Astrocyte of the cerebellum (primary cell): ENCODE measurements at regions not wholly inside any gene's neighbourhood (a gene's known extent, or its start where the extent isn't known, plus 50 kb on each side); places are given as distances from the start of the nearest gene placed in this dataset.

Experiments used
- DNase-seq: peaks from one replicate; pipeline ENCODE4 v3.0.0-alpha.2; 2011; ENCODE audit warnings: low read depth
- H3K4me3 ChIP-seq: 2 replicates; pipeline ENCODE4 v1.5.1; 2011; ENCODE audit warnings: mild to moderate bottlenecking, low read depth, low read length, moderate library complexity
- in situ Hi-C: cut with HindIII; loops from 2 replicates; pipeline ENCODE4 v1.10.0; 2017; ENCODE audit warnings: low sequenced_read_pairs
- TF ChIP-seq, protein P1 (sequence below): IDR thresholded peaks from 2 replicates; pipeline ENCODE4 v1.5.1; 2012; ENCODE audit warnings: low read length, low read depth, moderate library complexity, mild to moderate bottlenecking; ENCODE audit errors: missing control alignments

DNA sequence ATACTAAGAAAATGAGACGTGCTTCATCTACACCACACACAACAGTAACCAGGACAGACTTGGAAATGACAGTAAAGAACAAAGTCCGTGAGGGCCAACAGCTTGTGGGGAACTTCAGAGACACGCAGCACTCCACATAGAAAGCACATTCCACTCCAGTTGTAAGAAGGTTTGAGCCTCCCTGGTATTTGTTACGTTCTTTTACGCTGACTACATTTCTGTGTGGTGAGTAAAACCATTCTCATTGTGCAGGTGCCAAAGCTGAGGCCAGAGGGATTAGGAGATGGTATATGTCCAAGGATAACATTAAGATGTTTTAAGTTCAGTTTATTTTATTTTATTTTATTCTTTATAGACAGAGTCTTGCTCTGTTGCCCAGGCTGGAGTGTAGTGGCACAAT is 1189.9 kb downstream of the UQCRFS1 start:
- no peak overlapping the region for H3K4me3 ChIP-seq
- peak; percentile 95 for DNase-seq
- in situ Hi-C loops = no loop called here
- TF ChIP-seq, protein P1, sequence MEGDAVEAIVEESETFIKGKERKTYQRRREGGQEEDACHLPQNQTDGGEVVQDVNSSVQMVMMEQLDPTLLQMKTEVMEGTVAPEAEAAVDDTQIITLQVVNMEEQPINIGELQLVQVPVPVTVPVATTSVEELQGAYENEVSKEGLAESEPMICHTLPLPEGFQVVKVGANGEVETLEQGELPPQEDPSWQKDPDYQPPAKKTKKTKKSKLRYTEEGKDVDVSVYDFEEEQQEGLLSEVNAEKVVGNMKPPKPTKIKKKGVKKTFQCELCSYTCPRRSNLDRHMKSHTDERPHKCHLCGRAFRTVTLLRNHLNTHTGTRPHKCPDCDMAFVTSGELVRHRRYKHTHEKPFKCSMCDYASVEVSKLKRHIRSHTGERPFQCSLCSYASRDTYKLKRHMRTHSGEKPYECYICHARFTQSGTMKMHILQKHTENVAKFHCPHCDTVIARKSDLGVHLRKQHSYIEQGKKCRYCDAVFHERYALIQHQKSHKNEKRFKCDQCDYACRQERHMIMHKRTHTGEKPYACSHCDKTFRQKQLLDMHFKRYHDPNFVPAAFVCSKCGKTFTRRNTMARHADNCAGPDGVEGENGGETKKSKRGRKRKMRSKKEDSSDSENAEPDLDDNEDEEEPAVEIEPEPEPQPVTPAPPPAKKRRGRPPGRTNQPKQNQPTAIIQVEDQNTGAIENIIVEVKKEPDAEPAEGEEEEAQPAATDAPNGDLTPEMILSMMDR = no peak

DNA sequence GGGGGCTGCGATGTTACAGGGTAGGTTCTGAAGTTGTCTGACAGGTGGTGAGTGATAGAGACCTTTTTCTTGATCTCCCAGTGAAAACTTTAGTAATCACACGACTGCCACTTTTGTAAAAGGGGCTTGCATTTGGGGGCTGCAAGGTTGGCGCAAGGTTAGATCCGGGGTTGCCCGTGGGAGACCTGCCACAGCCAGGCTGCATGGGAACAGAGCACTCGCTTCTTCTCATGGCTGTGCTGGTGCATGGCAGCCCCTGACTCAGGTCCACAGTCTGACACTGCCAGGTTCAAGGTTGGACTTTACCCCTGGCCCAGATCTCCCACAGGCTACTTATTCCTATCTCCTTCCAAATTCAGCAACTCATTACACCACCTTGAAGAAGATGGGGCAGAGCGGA is 1190.4 kb downstream of the UQCRFS1 start:
- no peak for DNase-seq
- TF ChIP-seq, protein P1 = no peak
- in situ Hi-C loops = no loop called here
- H3K4me3 ChIP-seq = no peak overlapping the region

DNA sequence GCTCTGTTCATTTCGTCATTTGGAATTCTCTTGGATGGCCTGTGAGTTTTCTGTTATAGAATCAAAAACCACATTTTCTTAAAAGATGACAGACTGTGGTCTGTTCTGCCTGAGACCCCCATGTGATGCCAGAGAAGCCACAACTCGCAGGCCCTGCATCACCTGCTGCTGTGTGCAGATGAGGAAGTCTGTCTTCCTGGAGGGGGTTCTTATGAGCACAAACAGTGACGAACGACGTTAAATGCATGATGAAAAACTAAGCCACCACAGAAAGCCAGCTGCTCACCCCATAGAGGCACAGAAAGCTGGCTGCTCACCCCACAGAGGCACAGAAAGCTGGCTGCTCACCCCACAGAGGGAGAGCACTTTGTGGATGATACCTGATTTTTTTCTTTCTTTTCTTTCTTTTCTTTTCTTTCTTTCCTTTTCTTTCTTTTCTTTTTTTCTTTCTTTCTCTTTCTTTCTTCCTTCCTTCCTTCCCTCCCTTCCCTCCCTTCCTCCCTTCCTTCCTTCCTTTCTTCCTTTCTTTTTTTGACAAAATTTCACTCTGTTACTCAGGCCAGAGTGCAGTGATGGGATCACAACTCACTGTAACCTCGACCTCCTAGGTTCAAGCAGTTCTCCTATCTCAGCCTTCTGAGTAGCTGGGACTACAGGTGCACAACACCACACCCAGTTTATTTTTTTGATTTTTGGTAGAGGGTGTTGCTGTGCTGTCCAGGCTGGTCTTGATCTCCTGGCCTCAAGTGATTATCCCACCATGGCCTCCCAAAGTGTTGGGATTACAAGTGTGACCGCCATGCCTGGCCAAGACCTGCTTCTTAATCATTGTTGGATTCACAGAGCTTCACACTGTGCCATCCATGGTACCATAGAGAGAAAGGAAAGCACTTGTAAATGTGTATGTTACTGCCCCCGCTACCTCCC is 1191.4 kb downstream of the UQCRFS1 start:
- in situ Hi-C loops = no loop called here
- H3K4me3 ChIP-seq = no peak overlapping the region
- DNase-seq = peak; percentile 32
- TF ChIP-seq, protein P1 = no peak

DNA sequence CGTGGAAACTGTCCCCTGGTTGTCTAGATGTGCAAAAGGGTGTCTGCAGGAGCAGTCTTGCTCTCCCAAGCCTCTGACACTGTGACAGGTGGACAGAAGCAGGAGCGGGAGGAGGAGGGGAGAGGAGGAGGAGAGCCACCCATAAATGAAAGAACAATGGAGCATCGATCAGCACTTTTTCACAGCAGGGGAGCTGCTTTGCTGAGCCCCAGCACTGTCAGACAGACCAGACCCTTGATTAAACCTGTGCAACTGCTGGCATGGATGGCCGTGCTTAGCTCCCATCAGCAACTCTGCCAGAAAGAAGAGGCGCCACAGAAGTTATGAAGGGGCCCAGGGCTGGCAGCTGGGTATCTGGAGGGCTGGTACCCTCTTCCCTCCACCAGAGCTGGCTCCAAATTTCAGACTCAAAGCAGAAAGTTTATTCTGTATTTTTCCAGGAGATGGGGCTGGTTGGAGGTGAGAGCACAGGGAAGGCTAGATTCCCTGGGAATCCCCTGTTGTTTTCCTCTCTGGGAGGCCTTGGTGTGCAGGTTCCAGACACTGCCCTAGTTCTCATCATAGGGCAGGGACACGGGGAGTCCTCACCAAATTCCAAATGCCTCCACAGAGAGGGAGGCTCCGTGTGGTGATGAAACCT is 1192.2 kb downstream of the UQCRFS1 start:
- H3K4me3 ChIP-seq = no peak overlapping the region
- in situ Hi-C loops = no loop called here
- TF ChIP-seq, protein P1 = no peak
- DNase-seq = peak; percentile 16

DNA sequence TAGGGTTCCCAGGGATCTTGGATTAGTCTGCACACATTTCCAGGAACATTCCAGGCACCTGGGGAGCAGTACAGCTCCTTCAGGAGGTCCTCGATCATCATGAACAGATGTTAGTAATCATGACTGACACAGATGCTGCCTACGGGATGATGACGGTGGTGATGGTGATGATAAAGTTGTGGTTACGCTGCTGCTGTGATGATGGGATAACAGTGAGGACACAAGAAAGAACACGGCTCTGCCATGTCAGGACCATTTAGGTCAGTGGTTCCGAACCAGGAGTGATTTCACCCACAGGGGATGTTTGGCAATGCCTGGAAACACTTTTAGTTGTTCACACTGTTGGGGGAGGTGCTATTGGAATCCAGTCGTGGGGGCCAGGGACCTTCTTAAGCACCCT is 1193.0 kb downstream of the UQCRFS1 start:
- no peak for DNase-seq
- no peak overlapping the region for H3K4me3 ChIP-seq
- in situ Hi-C loops = no loop called here
- TF ChIP-seq, protein P1 = no peak

DNA sequence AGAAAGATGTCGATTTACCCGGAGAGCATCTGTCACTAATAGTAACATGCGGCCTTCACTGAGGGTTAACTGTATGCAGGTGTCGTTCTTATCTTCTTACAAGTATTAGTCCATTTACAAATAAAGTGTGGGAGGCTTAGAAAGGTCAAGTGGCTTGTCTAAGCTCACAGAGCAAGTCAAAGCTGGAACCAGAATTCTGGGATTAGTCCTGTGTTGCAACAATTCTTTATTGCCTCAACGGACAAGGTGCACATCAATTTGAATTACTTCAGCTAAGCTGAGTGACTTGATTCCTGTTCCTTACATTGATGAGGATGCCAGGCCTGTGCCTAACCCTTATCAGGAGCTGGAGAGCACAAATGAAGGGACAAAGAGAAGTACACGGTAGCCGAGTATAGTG is 1193.6 kb downstream of the UQCRFS1 start:
- H3K4me3 ChIP-seq = no peak overlapping the region
- TF ChIP-seq, protein P1 = no peak
- in situ Hi-C loops = no loop called here
- no peak for DNase-seq
